NT2/D1 (cell line): ENCODE measurements at regions not wholly inside any gene's neighbourhood (a gene's known extent, or its start where the extent isn't known, plus 50 kb on each side); places are given as distances from the start of the nearest gene placed in this dataset.

Experiments used
- SUZ12 ChIP-seq: IDR thresholded peaks from 2 replicates; pipeline ENCODE4 v1.6.1; 2011; ENCODE audit not compliant: insufficient read length, insufficient read depth; ENCODE audit errors: extremely low read depth
- YY1 ChIP-seq: IDR thresholded peaks from 2 replicates; pipeline ENCODE4 v1.6.1; 2011; ENCODE audit not compliant: insufficient read length, insufficient read depth
- ZNF274 ChIP-seq: IDR thresholded peaks from 2 replicates; pipeline ENCODE4 v1.6.1; 2011; ENCODE audit warnings: mild to moderate bottlenecking, low read depth, low read length

DNA sequence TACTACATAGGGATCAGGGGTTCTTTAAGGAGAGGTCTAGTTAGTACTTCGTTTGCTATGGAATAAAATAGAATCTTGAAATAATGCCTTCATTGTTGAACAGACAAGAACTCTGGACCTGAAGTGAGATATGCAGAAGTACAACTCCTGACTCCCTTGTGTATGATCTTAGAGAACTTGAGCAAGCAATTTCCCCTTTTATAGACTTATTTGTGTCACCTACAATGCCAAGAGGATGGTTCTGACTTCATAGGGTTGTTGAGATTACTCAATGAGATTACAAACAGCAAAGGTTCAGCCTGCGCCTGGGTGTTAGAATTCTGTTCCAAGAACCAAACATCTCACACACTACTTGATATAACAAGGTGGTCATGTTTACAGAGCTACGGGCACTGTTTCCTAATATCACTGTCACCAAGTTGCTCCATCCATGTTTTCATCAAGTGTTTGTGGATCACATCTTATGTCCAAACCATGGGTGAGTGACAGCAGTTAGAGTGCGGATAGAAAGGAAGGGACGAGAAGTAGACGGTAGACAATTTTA, 76.7 kb upstream of the ADAMTS9 start:
- TF ChIP-seq YY1: no peak
- TF ChIP-seq ZNF274: no peak
- TF ChIP-seq SUZ12: no peak
